HEK293 (cell line): ENCODE measurements at regions not wholly inside any gene's neighbourhood (a gene's known extent, or its start where the extent isn't known, plus 50 kb on each side); places are given as distances from the start of the nearest gene placed in this dataset.
A peak's percentile ranks its signal among the peaks of the same experiment; 100 is the strongest.

Source experiments
- FEZF1 ChIP-seq: fragments of 450-650 bp; formaldehyde crosslinking; IDR thresholded peaks from 2 replicates; pipeline ENCODE4 v1.5.1; 2016; ENCODE audit warnings: missing biosample characterization, missing genetic modification characterization
- HOXC10 ChIP-seq: sonication (generic); formaldehyde crosslinking; IDR thresholded peaks from 2 replicates; pipeline ENCODE4 v1.8.1; 2023; ENCODE audit warnings: mild to moderate bottlenecking, missing genetic modification reagents
- INSM2 ChIP-seq: fragments of 450-650 bp; formaldehyde crosslinking; IDR thresholded peaks from 2 replicates; pipeline ENCODE4 v1.5.1; 2016; ENCODE audit warnings: missing biosample characterization, missing genetic modification characterization
- KLF7 ChIP-seq: fragments of 450-650 bp; formaldehyde crosslinking; IDR thresholded peaks from 2 replicates; pipeline ENCODE4 v1.5.1; 2016; ENCODE audit warnings: missing biosample characterization, missing genetic modification characterization, borderline replicate concordance
- PRDM2 ChIP-seq: fragments of 450-650 bp; formaldehyde crosslinking; IDR thresholded peaks from 2 replicates; pipeline ENCODE4 v1.5.1; 2016; ENCODE audit warnings: missing biosample characterization, missing genetic modification characterization, borderline replicate concordance
- WT1 ChIP-seq: fragments of 450-650 bp; formaldehyde crosslinking; IDR thresholded peaks from 2 replicates; pipeline ENCODE4 v1.5.1; 2016; ENCODE audit warnings: missing biosample characterization, missing genetic modification characterization
- ZNF140 ChIP-seq: fragments of 450-650 bp; formaldehyde crosslinking; IDR thresholded peaks from 2 replicates; pipeline ENCODE4 v1.5.1; 2016; ENCODE audit warnings: missing biosample characterization, missing genetic modification characterization
- ZNF274 ChIP-seq, 2 experiments: fragments of 200-500 bp in 1 of 2; fragments of 450-650 bp in 1 of 2; sonication (Bioruptor generic) in 1 of 2; formaldehyde crosslinking in 1 of 2; IDR thresholded peaks; 2 replicates each; pipeline versions ENCODE4 v1.5.1 to v1.6.1; 2014 to 2016; ENCODE audit warnings: borderline replicate concordance in 1 of 2, inconsistent platforms in 1 of 2, low read length in 1 of 2, missing biosample characterization in 1 of 2, missing genetic modification characterization in 1 of 2
- ZNF404 ChIP-seq: fragments of 450-650 bp; formaldehyde crosslinking; IDR thresholded peaks from 2 replicates; pipeline ENCODE4 v1.5.1; 2017; ENCODE audit warnings: missing biosample characterization, missing genetic modification characterization
- ZNF518A ChIP-seq: fragments of 450-650 bp; formaldehyde crosslinking; conservative IDR thresholded peaks from 2 replicates; pipeline ENCODE4 v1.5.1; 2016; ENCODE audit warnings: low read depth, missing biosample characterization, missing genetic modification characterization
- ZNF555 ChIP-seq: fragments of 450-650 bp; formaldehyde crosslinking; conservative IDR thresholded peaks from 2 replicates; pipeline ENCODE4 v1.5.1; 2017; ENCODE audit warnings: missing biosample characterization, mild to moderate bottlenecking, missing genetic modification characterization, inconsistent platforms
- ZNF571 ChIP-seq: fragments of 450-650 bp; formaldehyde crosslinking; IDR thresholded peaks from 2 replicates; pipeline ENCODE4 v1.5.0; 2017; ENCODE audit warnings: missing biosample characterization, missing genetic modification characterization
- ZNF585B ChIP-seq: fragments of 450-650 bp; formaldehyde crosslinking; IDR thresholded peaks from 2 replicates; pipeline ENCODE4 v1.5.1; 2016; ENCODE audit warnings: missing biosample characterization, missing genetic modification characterization
- ZNF610 ChIP-seq: fragments of 450-650 bp; formaldehyde crosslinking; IDR thresholded peaks from 2 replicates; pipeline ENCODE4 v1.5.1; 2016; ENCODE audit warnings: missing biosample characterization, missing genetic modification characterization, borderline replicate concordance
- ZNF621 ChIP-seq: fragments of 450-650 bp; formaldehyde crosslinking; IDR thresholded peaks from 2 replicates; pipeline ENCODE4 v1.5.1; 2017; ENCODE audit warnings: missing biosample characterization, missing genetic modification characterization
- ZNF660 ChIP-seq: fragments of 450-650 bp; IDR thresholded peaks from 2 replicates; pipeline ENCODE4 v1.5.1; 2018; ENCODE audit warnings: missing biosample characterization, mild to moderate bottlenecking, missing genetic modification characterization
- ZNF677 ChIP-seq: fragments of 450-650 bp; IDR thresholded peaks from 2 replicates; pipeline ENCODE4 v1.5.0; 2018; ENCODE audit warnings: missing biosample characterization, mild to moderate bottlenecking, missing genetic modification characterization, moderate library complexity
- ZNF768 ChIP-seq: fragments of 450-650 bp; formaldehyde crosslinking; IDR thresholded peaks from 2 replicates; pipeline ENCODE4 v1.5.1; 2018; ENCODE audit warnings: missing biosample characterization, mild to moderate bottlenecking, missing genetic modification characterization
- ZNF791 ChIP-seq: fragments of 450-650 bp; formaldehyde crosslinking; IDR thresholded peaks from 2 replicates; pipeline ENCODE4 v1.5.1; 2016; ENCODE audit warnings: missing biosample characterization, missing genetic modification characterization
- ZSCAN16 ChIP-seq: fragments of 450-650 bp; formaldehyde crosslinking; IDR thresholded peaks from 2 replicates; pipeline ENCODE4 v1.5.1; 2016; ENCODE audit warnings: missing biosample characterization, missing genetic modification characterization
- TF ChIP-seq, protein P1 (sequence below): fragments of 450-650 bp; formaldehyde crosslinking; IDR thresholded peaks from 2 replicates; pipeline ENCODE4 v1.5.1; 2016; ENCODE audit warnings: missing biosample characterization, missing genetic modification characterization
- TF ChIP-seq, protein P2 (sequence below): fragments of 450-650 bp; IDR thresholded peaks from 2 replicates; pipeline ENCODE4 v1.5.1; 2018; ENCODE audit warnings: missing biosample characterization, missing genetic modification characterization

- TF ChIP-seq PRDM2 (tag by site-specific recombination): no peak
- no peak for TF ChIP-seq ZNF791 (tag by site-specific recombination)
- no peak for TF ChIP-seq ZNF571 (tag by site-specific recombination)
- TF ChIP-seq ZNF677 (tag by site-specific recombination): no peak
- TF ChIP-seq WT1 (tag by site-specific recombination): peak; percentile 50; the same call in 1 of the 2 replicates
- TF ChIP-seq ZNF274 (IDR thresholded peaks at IDR 0.05; ENCODE audit: low read length): no peak
- TF ChIP-seq ZNF274 (tag by site-specific recombination; IDR thresholded peaks at IDR 0.05; ENCODE audit: borderline replicate concordance): no peak
- TF ChIP-seq ZNF621 (tag by site-specific recombination): no peak
- no peak for TF ChIP-seq ZNF660 (tag by site-specific recombination)
- TF ChIP-seq ZNF140 (tag by site-specific recombination): no peak
- no peak for TF ChIP-seq ZNF585B (tag by site-specific recombination)
- TF ChIP-seq ZNF404 (tag by site-specific recombination): no peak
- TF ChIP-seq ZNF610 (tag by site-specific recombination): no peak
- TF ChIP-seq ZNF768 (tag by site-specific recombination): no peak
- no peak for TF ChIP-seq ZNF555 (tag by site-specific recombination)
- no peak for TF ChIP-seq HOXC10 (CRISPR knock-in tag)
- no peak for TF ChIP-seq ZNF518A
- no peak for TF ChIP-seq KLF7
- no peak for TF ChIP-seq ZSCAN16 (tag by site-specific recombination)
- TF ChIP-seq, protein P1, sequence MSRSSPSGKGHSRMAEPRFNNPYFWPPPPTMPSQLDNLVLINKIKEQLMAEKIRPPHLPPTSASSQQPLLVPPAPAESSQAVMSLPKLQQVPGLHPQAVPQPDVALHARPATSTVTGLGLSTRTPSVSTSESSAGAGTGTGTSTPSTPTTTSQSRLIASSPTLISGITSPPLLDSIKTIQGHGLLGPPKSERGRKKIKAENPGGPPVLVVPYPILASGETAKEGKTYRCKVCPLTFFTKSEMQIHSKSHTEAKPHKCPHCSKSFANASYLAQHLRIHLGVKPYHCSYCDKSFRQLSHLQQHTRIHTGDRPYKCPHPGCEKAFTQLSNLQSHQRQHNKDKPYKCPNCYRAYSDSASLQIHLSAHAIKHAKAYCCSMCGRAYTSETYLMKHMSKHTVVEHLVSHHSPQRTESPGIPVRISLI (tag by site-specific recombination): no peak
- TF ChIP-seq FEZF1 (tag by site-specific recombination): peak; percentile 36; the same call in 1 of the 2 replicates
- TF ChIP-seq INSM2 (tag by site-specific recombination): 0 out of 2 replicates have a peak, but pooled peaks have one; percentile 24
- TF ChIP-seq, protein P2, sequence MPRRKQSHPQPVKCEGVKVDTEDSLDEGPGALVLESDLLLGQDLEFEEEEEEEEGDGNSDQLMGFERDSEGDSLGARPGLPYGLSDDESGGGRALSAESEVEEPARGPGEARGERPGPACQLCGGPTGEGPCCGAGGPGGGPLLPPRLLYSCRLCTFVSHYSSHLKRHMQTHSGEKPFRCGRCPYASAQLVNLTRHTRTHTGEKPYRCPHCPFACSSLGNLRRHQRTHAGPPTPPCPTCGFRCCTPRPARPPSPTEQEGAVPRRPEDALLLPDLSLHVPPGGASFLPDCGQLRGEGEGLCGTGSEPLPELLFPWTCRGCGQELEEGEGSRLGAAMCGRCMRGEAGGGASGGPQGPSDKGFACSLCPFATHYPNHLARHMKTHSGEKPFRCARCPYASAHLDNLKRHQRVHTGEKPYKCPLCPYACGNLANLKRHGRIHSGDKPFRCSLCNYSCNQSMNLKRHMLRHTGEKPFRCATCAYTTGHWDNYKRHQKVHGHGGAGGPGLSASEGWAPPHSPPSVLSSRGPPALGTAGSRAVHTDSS (tag by site-specific recombination): no peak
Measured at GRCh38 chr10:3524086-3524960, 260.7 kb downstream of the KLF6 start (continued).
